Middle frontal gyrus (tissue), 1 donor: ENCODE measurements at regions not wholly inside any gene's neighbourhood (a gene's known extent, or its start where the extent isn't known, plus 50 kb on each side); places are given as distances from the start of the nearest gene placed in this dataset.
A peak's percentile ranks its signal among the peaks of the same experiment; 100 is the strongest.
"Not testable (repeated sequence)": the region's sequence is repeated elsewhere in the genome, so short reads cannot be mapped to it uniquely, and the experiment has no call there.

ENCODE experiments used
- DNase-seq: peaks from one replicate; pipeline ENCODE4 v3.0.0-alpha.2; 2015; ENCODE audit warnings: low spot score; ENCODE audit errors: extremely low spot score

- no peak for DNase-seq
These were observed 129.2 kb downstream of the TBX18 start for GRCh38 chr6:84635081-84635761.

DNA sequence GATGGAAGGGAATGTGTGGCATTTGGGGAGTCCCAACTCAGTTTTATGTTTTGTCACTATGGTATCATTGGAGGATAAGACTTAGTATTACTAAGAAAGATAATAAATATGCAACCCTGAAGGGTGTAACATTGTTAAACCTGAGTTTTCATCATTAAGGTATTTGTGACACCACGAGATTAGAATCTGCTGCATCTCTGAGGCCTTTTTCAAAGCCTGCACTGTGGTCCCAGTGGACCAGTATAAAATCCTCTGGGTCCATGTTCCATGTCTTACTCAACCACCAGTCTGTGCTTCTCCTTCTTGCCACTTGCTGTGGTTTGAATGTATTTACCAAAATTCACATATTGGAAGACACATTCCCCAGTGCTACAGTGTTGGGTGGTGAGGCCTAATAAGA lies 130.6 kb downstream of the TBX18 start:
- DNase-seq: no peak

DNA sequence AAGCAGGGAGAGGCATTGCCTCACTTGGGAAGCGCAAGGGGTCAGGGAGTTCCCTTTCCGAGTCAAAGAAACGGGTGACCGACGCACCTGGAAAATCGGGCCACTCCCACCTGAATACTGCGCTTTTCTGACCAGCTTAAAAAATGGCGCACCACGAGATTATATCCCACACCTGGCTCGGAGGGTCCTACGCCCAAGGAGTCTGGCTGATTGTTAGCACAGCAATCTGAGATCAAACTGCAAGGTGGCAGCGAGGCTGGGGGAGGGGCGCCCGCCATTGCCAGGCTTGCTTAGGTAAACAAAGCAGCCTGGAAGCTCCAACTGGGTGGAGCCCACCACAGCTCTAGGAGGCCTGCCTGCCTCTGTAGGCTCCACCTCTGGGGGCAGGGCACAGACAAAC lies 137.9 kb downstream of the TBX18 start:
- DNase-seq: not testable (repeated sequence)

GRCh38 chr6:84625506-84625905 lies 138.9 kb downstream of the TBX18 start:
- DNase-seq: no peak

DNA sequence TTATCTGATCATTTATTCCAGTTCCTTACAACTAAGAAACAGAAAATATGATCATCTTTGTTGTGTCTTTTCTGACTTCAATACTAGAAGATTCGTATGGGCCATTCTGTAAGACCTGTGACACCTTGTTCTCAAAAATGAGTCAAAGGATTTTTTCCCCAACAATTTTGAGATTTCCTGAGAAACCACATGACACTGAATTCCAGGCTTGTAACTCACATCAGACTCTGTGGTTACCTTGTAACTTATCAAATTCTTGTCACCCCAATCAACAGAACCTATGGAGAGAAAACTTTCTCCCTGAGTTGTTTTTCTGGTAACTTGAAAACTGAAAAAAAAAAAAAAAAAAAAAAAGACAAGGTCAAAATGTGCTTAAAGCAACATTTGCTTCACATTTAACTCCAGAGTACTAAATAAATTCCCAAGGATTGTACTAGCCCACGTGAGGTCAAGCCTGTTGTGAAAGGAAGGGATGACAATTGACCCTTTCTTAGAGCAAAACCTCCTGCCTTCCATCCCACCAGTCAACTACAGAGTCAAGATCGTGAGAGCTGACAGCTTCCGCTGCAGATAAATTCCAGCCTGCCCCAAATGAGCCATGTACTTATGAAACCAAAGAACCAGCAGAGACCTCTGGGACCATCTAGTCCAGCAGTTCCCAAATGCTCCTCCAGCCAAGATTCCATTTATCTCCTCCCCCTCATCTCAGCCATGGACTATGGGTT lies 140.3 kb downstream of the TBX18 start:
- DNase-seq: no peak

DNA sequence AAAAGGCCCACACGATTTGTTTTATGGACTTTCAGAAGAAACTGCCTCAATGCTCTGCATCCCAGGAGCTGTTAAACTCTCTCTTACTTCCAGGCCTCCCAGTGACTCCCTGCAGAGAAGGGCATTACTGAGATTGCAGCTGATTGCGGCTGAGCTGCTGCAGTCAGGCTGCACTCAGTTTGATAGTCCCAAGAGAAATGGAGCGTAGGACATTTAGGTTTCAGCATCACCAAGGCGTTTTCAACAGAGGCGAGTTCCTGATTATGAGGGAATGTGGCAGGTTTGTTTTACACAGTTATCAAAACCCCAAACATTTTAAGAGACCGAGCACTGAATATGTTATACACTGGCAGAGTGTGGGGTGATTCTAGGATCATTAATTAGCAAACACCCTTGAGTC lies 145.6 kb downstream of the TBX18 start:
- no peak for DNase-seq

DNA sequence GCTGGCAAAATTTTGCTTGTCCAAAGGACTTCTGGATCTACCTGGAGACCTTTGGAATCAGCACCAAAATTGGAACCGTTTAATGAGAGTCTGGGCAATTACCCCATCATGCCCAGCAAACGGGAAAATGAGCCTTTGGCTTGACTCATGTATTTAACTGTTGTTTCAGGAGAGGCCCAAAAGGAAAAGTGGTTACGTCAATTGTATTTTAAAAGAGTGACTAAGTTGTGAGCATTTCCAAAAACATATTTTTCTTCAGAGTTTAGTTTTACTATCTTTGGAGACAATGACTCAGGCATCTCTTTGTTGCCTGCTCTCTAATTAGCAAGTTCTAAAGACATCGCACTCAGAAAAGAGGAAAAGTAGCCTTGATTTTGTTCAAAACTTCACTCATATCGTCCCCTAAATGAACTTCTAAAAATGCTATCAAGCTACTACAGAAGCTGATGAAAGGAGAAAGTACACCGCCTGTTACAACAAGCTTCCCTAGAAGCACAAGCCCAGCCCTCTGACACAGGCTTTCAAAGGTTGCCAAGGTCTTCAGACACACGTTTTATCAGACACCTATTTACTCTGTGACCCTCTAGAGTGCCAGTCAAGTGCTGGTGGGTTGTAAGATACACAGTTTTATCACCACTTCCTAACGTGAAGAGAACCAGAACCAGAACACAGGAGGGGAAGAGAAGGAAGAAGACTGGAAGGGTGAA lies 146.2 kb downstream of the TBX18 start:
- peak; percentile 5 for DNase-seq

GRCh38 chr6:84615987-84616386 lies 148.4 kb downstream of the TBX18 start:
- no peak for DNase-seq

GRCh38 chr6:84615113-84615850 lies 149.1 kb downstream of the TBX18 start:
- DNase-seq: no peak

- no peak for DNase-seq
These were observed 157.5 kb downstream of the TBX18 start for GRCh38 chr6:84606860-84607259.

DNA sequence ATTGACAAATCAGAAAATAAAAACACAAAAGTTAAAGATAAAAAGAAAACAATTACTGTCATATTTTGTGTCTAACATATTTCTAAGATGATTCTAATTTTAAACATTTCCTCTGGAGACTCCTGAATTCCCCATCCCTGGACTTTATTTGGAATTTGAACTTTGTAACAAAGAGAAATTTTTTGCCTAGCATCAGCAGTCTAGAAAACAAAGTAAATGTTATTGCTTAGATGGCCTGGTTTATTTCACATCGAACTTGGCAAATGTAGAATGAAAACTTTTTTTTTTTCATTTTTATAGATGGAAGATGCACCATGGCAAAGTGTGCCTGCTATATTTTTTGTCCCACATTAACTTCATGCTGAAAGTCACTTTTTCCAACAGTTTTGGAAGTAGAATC lies 159.1 kb downstream of the TBX18 start:
- DNase-seq: no peak

- no peak for DNase-seq
These were observed 163.0 kb downstream of the TBX18 start for GRCh38 chr6:84601366-84601765.

DNA sequence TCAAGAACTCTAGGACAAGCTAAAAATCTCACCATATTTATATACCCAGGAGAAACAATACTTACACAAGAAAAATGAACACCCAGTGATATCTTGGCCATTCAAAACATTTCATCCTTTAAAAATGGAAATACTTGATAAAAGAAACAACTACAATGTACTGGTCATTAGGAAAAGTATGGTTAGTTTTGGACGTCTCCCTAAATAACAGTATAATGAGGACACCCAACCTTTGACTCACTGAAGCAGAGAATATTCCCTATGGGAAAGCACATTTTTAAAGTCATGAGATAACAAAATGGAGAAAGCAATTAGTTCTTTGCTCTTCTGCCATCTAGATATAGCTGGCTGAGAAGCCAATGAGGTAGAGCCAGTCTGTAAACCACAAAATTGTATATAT lies 164.4 kb downstream of the TBX18 start:
- no peak for DNase-seq

GRCh38 chr6:84597238-84597875 lies 167.0 kb downstream of the TBX18 start:
- no peak for DNase-seq

- no peak for DNase-seq
These were observed 167.9 kb downstream of the TBX18 start for GRCh38 chr6:84596488-84596887.

DNA sequence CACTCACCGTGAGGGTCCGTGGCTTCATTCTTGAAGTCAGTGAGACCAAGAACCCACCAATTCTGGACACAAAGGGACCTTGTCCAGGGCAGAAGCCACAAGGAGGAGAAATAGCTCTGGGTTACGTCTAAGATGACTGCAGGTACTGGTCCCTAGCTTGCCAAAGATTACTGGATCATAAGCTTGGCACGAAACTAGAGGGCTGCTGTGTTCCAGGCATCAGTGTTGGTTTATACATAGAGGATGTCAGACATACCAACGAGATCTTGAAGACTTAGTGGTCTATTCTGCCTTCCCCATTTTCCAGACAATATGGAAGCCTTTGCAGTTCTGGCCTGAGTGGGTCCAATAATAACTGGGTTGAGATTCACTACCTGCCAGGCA lies 175.7 kb downstream of the TBX18 start:
- no peak for DNase-seq

GRCh38 chr6:84587994-84588696 lies 176.3 kb downstream of the TBX18 start:
- not testable (repeated sequence) for DNase-seq

GRCh38 chr6:84587202-84587940 lies 177.0 kb downstream of the TBX18 start:
- not testable (repeated sequence) for DNase-seq

- DNase-seq: no peak
These were observed 180.6 kb downstream of the TBX18 start for GRCh38 chr6:84583784-84584183.

GRCh38 chr6:84582997-84583396 lies 181.4 kb downstream of the TBX18 start:
- DNase-seq: no peak
